Loucy (cell line): ENCODE measurements at regions not wholly inside any gene's neighbourhood (a gene's known extent, or its start where the extent isn't known, plus 50 kb on each side); places are given as distances from the start of the nearest gene placed in this dataset.

Experiments used
- CTCF ChIP-seq: fragments of 200-600 bp; sonication (generic); conservative IDR thresholded peaks from 2 replicates; pipeline ENCODE4 v1.5.1; 2014; ENCODE audit warnings: mild to moderate bottlenecking, antibody characterized with exemption, low read length
- EZH2phosphoT487 ChIP-seq: fragments of 200-600 bp; IDR thresholded peaks from 2 replicates; pipeline ENCODE4 v1.6.1; 2018; ENCODE audit warnings: antibody characterized with exemption, mild to moderate bottlenecking, moderate library complexity, borderline replicate concordance

GRCh38 chr10:7467031-7467667 is 56.3 kb upstream of the SFMBT2 start:
- TF ChIP-seq EZH2phosphoT487 (no peak), CTCF (no peak)
